ENCODE measurements at regions not wholly inside any gene's neighbourhood (a gene's known extent, or its start where the extent isn't known, plus 50 kb on each side); places are given as distances from the start of the nearest gene placed in this dataset.
A peak's percentile ranks its signal among the peaks of the same experiment; 100 is the strongest.
"Not testable (repeated sequence)": the region's sequence is repeated elsewhere in the genome, so short reads cannot be mapped to it uniquely, and the experiment has no call there.

GRCh38 chr6:81451787-81452186, 300.7 kb downstream of the TENT5A start:
- no peak for FAIRE-seq

- no peak for FAIRE-seq
Measured at GRCh38 chr6:81450180-81450579, 302.3 kb downstream of the TENT5A start.

- FAIRE-seq: no peak
Measured at GRCh38 chr6:81446509-81446908, 306.0 kb downstream of the TENT5A start.

- no peak for FAIRE-seq
Measured at GRCh38 chr6:81439417-81439816, 313.1 kb downstream of the TENT5A start.

- FAIRE-seq: no peak
Measured at GRCh38 chr6:81436990-81437389, 315.5 kb downstream of the TENT5A start.

GRCh38 chr6:81413306-81413705, 339.2 kb downstream of the TENT5A start:
- FAIRE-seq: no peak

GRCh38 chr6:81401970-81402690, 350.4 kb downstream of the TENT5A start:
- FAIRE-seq: no peak

- FAIRE-seq: no peak
Measured at GRCh38 chr6:81396916-81397315, 355.6 kb downstream of the TENT5A start.

GRCh38 chr6:81387163-81387562, 365.3 kb downstream of the TENT5A start:
- peak; percentile 54 for FAIRE-seq

GRCh38 chr6:81384921-81385320, 367.6 kb downstream of the TENT5A start:
- FAIRE-seq: no peak

GRCh38 chr6:81383472-81383871, 369.0 kb downstream of the TENT5A start:
- no peak for FAIRE-seq

GRCh38 chr6:81382852-81383251, 369.6 kb downstream of the TENT5A start:
- no peak for FAIRE-seq

- no peak for FAIRE-seq
Measured at GRCh38 chr6:81381382-81381916, 371.0 kb downstream of the TENT5A start.

GRCh38 chr6:81380718-81381338, 371.7 kb downstream of the TENT5A start:
- no peak for FAIRE-seq

- no peak for FAIRE-seq
Measured at GRCh38 chr6:81376745-81377144, 375.7 kb downstream of the TENT5A start.

- FAIRE-seq: no peak
Measured at GRCh38 chr6:81373414-81373813, 379.1 kb downstream of the TENT5A start.

GRCh38 chr6:81371930-81372329, 380.6 kb downstream of the TENT5A start:
- no peak for FAIRE-seq

- FAIRE-seq: no peak
Measured at GRCh38 chr6:81366972-81367371, 385.5 kb downstream of the TENT5A start.

GRCh38 chr6:81362246-81362645, 390.2 kb downstream of the TENT5A start:
- FAIRE-seq: no peak

GRCh38 chr6:81353262-81353661, 399.2 kb downstream of the TENT5A start:
- no peak for FAIRE-seq

- not testable (repeated sequence) for FAIRE-seq
Measured at GRCh38 chr6:81344026-81344425, 408.5 kb downstream of the TENT5A start.

- FAIRE-seq: no peak
Measured at GRCh38 chr6:81340946-81341345, 411.5 kb downstream of the TENT5A start.

- FAIRE-seq: no peak
Measured at GRCh38 chr6:81331526-81331925, 421.0 kb downstream of the TENT5A start.

- FAIRE-seq: no peak
Measured at GRCh38 chr6:81328700-81329099, 423.8 kb downstream of the TENT5A start.

All from G401.6 (cell line).